ENCODE measurements at regions not wholly inside any gene's neighbourhood (a gene's known extent, or its start where the extent isn't known, plus 50 kb on each side); places are given as distances from the start of the nearest gene placed in this dataset.

DNA sequence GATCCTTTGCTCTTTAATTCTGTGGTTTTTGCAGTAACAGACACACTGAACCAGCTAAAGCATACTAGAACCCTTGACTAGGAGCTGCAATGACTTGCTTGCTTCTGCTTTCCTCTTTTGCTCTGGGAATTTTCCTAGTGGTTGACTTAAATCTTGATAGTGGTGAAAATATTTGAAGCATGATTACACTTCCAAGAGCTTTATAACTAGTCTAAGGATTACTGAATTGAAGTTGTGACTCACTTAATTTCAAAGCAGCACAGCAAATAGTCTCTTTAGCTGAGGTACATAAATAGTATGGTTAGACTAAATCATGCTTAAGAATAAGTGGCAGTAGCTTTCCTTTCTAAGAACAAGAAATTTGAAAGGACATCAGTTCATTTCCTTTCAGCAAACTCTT lies 513.5 kb upstream of the GBE1 start:
- Histone ChIP-seq H3K79me2 (ENCODE audit: control insufficient read depth, low read length) (no peaks in the 10 kb centered on the region), H3K4me1 (ENCODE audit: control insufficient read depth, low read length) (no peaks in the 10 kb centered on the region), H3K9me3 (ENCODE audit: control insufficient read depth, insufficient read depth, low read length) (no peaks in the 10 kb centered on the region), H3K9me2 (replicated peaks; ENCODE audit: control insufficient read depth, low read length) (no peaks in the 10 kb centered on the region), H3K36me3 (ENCODE audit: control insufficient read depth, low read length) (no peaks in the 10 kb centered on the region), H3K27me3 (ENCODE audit: control insufficient read depth, low read length) (no peaks in the 10 kb centered on the region), H3K27ac (ENCODE audit: low read depth, low read length) (no peak overlapping the region), H3K4me2 (ENCODE audit: low read length) (no peak overlapping the region), H3F3A (ENCODE audit: control insufficient read depth, insufficient read depth) (no peaks in the 10 kb centered on the region), H3K4me3 (ENCODE audit: low read length) (no peak overlapping the region), H4K20me1 (ENCODE audit: control insufficient read depth, insufficient read depth, low read depth, low read length) (no peaks in the 10 kb centered on the region)
- no peak for TF ChIP-seq EZH2phosphoT487 (IDR thresholded peaks at IDR 0.05; ENCODE audit: borderline replicate concordance, low read length)
- TF ChIP-seq, protein P1, sequence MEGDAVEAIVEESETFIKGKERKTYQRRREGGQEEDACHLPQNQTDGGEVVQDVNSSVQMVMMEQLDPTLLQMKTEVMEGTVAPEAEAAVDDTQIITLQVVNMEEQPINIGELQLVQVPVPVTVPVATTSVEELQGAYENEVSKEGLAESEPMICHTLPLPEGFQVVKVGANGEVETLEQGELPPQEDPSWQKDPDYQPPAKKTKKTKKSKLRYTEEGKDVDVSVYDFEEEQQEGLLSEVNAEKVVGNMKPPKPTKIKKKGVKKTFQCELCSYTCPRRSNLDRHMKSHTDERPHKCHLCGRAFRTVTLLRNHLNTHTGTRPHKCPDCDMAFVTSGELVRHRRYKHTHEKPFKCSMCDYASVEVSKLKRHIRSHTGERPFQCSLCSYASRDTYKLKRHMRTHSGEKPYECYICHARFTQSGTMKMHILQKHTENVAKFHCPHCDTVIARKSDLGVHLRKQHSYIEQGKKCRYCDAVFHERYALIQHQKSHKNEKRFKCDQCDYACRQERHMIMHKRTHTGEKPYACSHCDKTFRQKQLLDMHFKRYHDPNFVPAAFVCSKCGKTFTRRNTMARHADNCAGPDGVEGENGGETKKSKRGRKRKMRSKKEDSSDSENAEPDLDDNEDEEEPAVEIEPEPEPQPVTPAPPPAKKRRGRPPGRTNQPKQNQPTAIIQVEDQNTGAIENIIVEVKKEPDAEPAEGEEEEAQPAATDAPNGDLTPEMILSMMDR (IDR thresholded peaks at IDR 0.05; ENCODE audit: low read depth, low read length, poor library complexity, severe bottlenecking), result no peak

DNA sequence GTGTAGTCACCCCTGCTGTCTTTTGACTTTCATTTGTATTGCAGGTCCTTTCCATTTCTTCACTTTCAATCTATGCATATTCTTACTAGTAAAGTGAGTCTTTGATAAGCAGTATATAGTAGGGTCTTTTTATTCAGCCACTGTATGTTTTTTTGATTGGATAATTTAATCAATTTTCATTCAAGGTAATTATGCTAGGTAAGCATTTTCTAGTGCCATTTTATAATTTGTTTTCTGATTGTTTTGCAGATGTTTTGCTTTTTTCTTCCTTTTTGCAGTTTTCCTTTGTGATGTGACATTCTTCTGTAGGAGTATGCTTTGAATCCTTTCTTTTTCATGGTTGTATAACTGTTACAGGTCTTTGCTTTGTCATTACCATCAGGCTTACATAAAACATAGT lies 504.3 kb upstream of the GBE1 start:
- H3F3A ChIP-seq (ENCODE audit: control insufficient read depth, insufficient read depth), result no peaks in the 10 kb centered on the region
- H3K36me3 ChIP-seq (ENCODE audit: control insufficient read depth, low read length), result no peaks in the 10 kb centered on the region
- no peaks in the 10 kb centered on the region for H3K4me1 ChIP-seq (ENCODE audit: control insufficient read depth, low read length)
- no peak overlapping the region for H3K4me2 ChIP-seq (ENCODE audit: low read length)
- TF ChIP-seq EZH2phosphoT487 (IDR thresholded peaks at IDR 0.05; ENCODE audit: borderline replicate concordance, low read length), result no peak
- TF ChIP-seq, protein P1 (IDR thresholded peaks at IDR 0.05; ENCODE audit: low read depth, low read length, poor library complexity, severe bottlenecking), result no peak
- H4K20me1 ChIP-seq (ENCODE audit: control insufficient read depth, insufficient read depth, low read depth, low read length), result no peaks in the 10 kb centered on the region
- H3K9me2 ChIP-seq (replicated peaks; ENCODE audit: control insufficient read depth, low read length), result no peaks in the 10 kb centered on the region
- H3K4me3 ChIP-seq (ENCODE audit: low read length), result no peak overlapping the region
- H3K27me3 ChIP-seq (ENCODE audit: control insufficient read depth, low read length), result no peaks in the 10 kb centered on the region
- H3K79me2 ChIP-seq (ENCODE audit: control insufficient read depth, low read length), result no peaks in the 10 kb centered on the region
- no peak overlapping the region for H3K27ac ChIP-seq (ENCODE audit: low read depth, low read length)
- no peaks in the 10 kb centered on the region for H3K9me3 ChIP-seq (ENCODE audit: control insufficient read depth, insufficient read depth, low read length)

DNA sequence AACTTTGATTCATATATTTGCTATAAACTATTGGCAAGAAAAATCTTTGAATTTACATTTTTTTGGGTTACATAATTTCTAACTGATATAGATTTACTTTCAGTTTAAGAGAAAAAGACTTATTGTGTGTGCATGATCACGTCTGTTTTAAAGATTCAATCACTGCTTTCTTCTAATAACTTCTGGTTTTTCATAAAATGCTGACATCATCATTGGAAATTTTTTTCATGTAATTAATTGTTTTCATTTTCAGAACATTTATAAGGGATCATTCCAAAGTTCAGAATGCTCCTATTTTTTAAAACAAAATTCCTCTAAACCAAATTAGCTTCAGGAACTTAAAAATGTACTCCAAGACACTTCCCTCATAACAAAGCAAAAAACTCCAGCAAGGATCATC lies 500.7 kb upstream of the GBE1 start:
- no peaks in the 10 kb centered on the region for H3F3A ChIP-seq (ENCODE audit: control insufficient read depth, insufficient read depth)
- no peaks in the 10 kb centered on the region for H3K4me1 ChIP-seq (ENCODE audit: control insufficient read depth, low read length)
- no peaks in the 10 kb centered on the region for H3K9me3 ChIP-seq (ENCODE audit: control insufficient read depth, insufficient read depth, low read length)
- no peaks in the 10 kb centered on the region for H3K36me3 ChIP-seq (ENCODE audit: control insufficient read depth, low read length)
- no peaks in the 10 kb centered on the region for H4K20me1 ChIP-seq (ENCODE audit: control insufficient read depth, insufficient read depth, low read depth, low read length)
- no peaks in the 10 kb centered on the region for H3K9me2 ChIP-seq (replicated peaks; ENCODE audit: control insufficient read depth, low read length)
- no peak overlapping the region for H3K4me2 ChIP-seq (ENCODE audit: low read length)
- H3K79me2 ChIP-seq (ENCODE audit: control insufficient read depth, low read length), result no peaks in the 10 kb centered on the region
- no peaks in the 10 kb centered on the region for H3K27me3 ChIP-seq (ENCODE audit: control insufficient read depth, low read length)
- TF ChIP-seq EZH2phosphoT487 (IDR thresholded peaks at IDR 0.05; ENCODE audit: borderline replicate concordance, low read length), result no peak
- TF ChIP-seq, protein P1 (IDR thresholded peaks at IDR 0.05; ENCODE audit: low read depth, low read length, poor library complexity, severe bottlenecking), result no peak
- no peak overlapping the region for H3K27ac ChIP-seq (ENCODE audit: low read depth, low read length)
- no peak overlapping the region for H3K4me3 ChIP-seq (ENCODE audit: low read length)

DNA sequence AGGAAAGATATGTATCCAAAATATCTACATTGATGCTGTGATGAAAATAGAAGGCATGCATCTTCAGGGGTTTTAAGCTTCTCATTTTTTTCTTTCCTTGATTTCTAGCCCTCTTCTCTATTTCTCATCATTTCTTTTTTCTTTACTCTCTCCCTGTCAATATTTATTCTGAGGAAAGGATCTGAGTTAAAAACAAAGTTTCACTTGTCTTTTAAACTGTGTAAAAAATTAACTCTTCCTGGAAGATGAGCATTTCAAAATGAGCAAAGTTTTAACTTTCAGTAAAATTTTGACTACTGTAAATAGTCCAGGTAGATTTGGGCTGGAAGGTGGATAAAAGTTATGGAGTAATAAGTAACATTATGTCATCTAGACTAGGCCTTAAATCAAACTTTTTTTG lies 500.2 kb upstream of the GBE1 start:
- Histone ChIP-seq H3F3A (ENCODE audit: control insufficient read depth, insufficient read depth) (no peaks in the 10 kb centered on the region), H3K27me3 (ENCODE audit: control insufficient read depth, low read length) (no peaks in the 10 kb centered on the region), H3K9me3 (ENCODE audit: control insufficient read depth, insufficient read depth, low read length) (no peaks in the 10 kb centered on the region), H4K20me1 (ENCODE audit: control insufficient read depth, insufficient read depth, low read depth, low read length) (no peaks in the 10 kb centered on the region), H3K9me2 (replicated peaks; ENCODE audit: control insufficient read depth, low read length) (no peaks in the 10 kb centered on the region), H3K4me2 (ENCODE audit: low read length) (no peak overlapping the region), H3K4me3 (ENCODE audit: low read length) (no peak overlapping the region), H3K36me3 (ENCODE audit: control insufficient read depth, low read length) (no peaks in the 10 kb centered on the region), H3K79me2 (ENCODE audit: control insufficient read depth, low read length) (no peaks in the 10 kb centered on the region), H3K27ac (ENCODE audit: low read depth, low read length) (no peak overlapping the region), H3K4me1 (ENCODE audit: control insufficient read depth, low read length) (no peaks in the 10 kb centered on the region)
- TF ChIP-seq, protein P1 (IDR thresholded peaks at IDR 0.05; ENCODE audit: low read depth, low read length, poor library complexity, severe bottlenecking), result no peak
- no peak for TF ChIP-seq EZH2phosphoT487 (IDR thresholded peaks at IDR 0.05; ENCODE audit: borderline replicate concordance, low read length)
